OCI-LY1 (cell line): ENCODE measurements at regions not wholly inside any gene's neighbourhood (a gene's known extent, or its start where the extent isn't known, plus 50 kb on each side); places are given as distances from the start of the nearest gene placed in this dataset.

Source experiments
- H2AFZ ChIP-seq: fragments of 200-600 bp; sonication (generic), shearing (Covaris generic); 2 replicates; pipeline ENCODE4 v1.6.0; 2014; ENCODE audit warnings: antibody characterized with exemption, mild to moderate bottlenecking, low read length
- H3F3A ChIP-seq: fragments of 200-600 bp; sonication (generic), shearing (Covaris generic); 2 replicates; pipeline ENCODE4 v1.6.0; 2014; ENCODE audit warnings: mild to moderate bottlenecking, antibody characterized with exemption, low read length, moderate library complexity; ENCODE audit not compliant: insufficient read depth
- H3K27ac ChIP-seq: fragments of 200-600 bp; sonication (generic); 2 replicates; pipeline ENCODE4 v1.5.1; 2014; ENCODE audit warnings: low read length, mixed run types, mild to moderate bottlenecking, low read depth; ENCODE audit not compliant: poor library complexity, severe bottlenecking
- H3K27me3 ChIP-seq: fragments of 200-600 bp; sonication (generic); 2 replicates; pipeline ENCODE4 v1.6.0; 2014; ENCODE audit warnings: antibody characterized with exemption, mild to moderate bottlenecking, low read length, moderate library complexity; ENCODE audit not compliant: insufficient read depth
- H3K36me3 ChIP-seq: fragments of 200-600 bp; sonication (generic); 2 replicates; pipeline ENCODE4 v1.6.1; 2014; ENCODE audit warnings: mild to moderate bottlenecking, antibody characterized with exemption, low read length, moderate library complexity, mixed read lengths; ENCODE audit not compliant: insufficient read depth
- H3K4me1 ChIP-seq: fragments of 200-600 bp; sonication (generic); 2 replicates; pipeline ENCODE4 v1.5.1; 2014; ENCODE audit warnings: mild to moderate bottlenecking, low read length, moderate library complexity; ENCODE audit not compliant: insufficient read depth, severe bottlenecking
- H3K4me2 ChIP-seq: fragments of 200-600 bp; sonication (generic), shearing (Covaris generic); 2 replicates; pipeline ENCODE4 v1.6.1; 2014; ENCODE audit warnings: low read length
- H3K4me3 ChIP-seq: fragments of 200-600 bp; sonication (generic); 2 replicates; pipeline ENCODE4 v1.5.1; 2014; ENCODE audit warnings: low read length, low read depth, mild to moderate bottlenecking, mixed read lengths; ENCODE audit not compliant: poor library complexity, severe bottlenecking
- H3K79me2 ChIP-seq: fragments of 200-600 bp; shearing (Covaris generic); 2 replicates; pipeline ENCODE4 v1.6.1; 2016; ENCODE audit warnings: mixed run types, low read length, mixed read lengths; ENCODE audit not compliant: insufficient read depth
- H3K9ac ChIP-seq: fragments of 200-600 bp; sonication (generic), shearing (Covaris generic); 2 replicates; pipeline ENCODE4 v1.6.1; 2014; ENCODE audit warnings: mild to moderate bottlenecking, low read length, mixed read lengths
- H3K9me2 ChIP-seq: fragments of 200-600 bp; sonication (generic), shearing (Covaris generic); 2 replicates; pipeline ENCODE4 v1.6.1; 2014; ENCODE audit warnings: low read depth, mild to moderate bottlenecking, low read length, mixed read lengths
- H3K9me3 ChIP-seq: fragments of 200-600 bp; shearing (Covaris generic); 2 replicates; pipeline ENCODE4 v1.6.1; 2014; ENCODE audit warnings: low read length, mixed read lengths
- H4K20me1 ChIP-seq: fragments of 200-600 bp; sonication (generic), shearing (Covaris generic); 2 replicates; pipeline ENCODE4 v1.6.0; 2016; ENCODE audit warnings: mild to moderate bottlenecking, low read length; ENCODE audit not compliant: insufficient read depth
- EZH2 ChIP-seq: fragments of 200-600 bp; sonication (generic), shearing (Covaris generic); IDR thresholded peaks from 2 replicates; pipeline ENCODE4 v1.8.0; 2017; ENCODE audit warnings: borderline replicate concordance, mixed run types, mild to moderate bottlenecking, antibody characterized with exemption, low read length, moderate library complexity, mixed read lengths
- TF ChIP-seq, protein P1 (sequence below): fragments of 200-600 bp; sonication (generic), shearing (Covaris generic); IDR thresholded peaks from 2 replicates; pipeline ENCODE4 v1.5.1; 2017; ENCODE audit warnings: mild to moderate bottlenecking, antibody characterized with exemption, low read length, moderate library complexity, mixed read lengths

DNA sequence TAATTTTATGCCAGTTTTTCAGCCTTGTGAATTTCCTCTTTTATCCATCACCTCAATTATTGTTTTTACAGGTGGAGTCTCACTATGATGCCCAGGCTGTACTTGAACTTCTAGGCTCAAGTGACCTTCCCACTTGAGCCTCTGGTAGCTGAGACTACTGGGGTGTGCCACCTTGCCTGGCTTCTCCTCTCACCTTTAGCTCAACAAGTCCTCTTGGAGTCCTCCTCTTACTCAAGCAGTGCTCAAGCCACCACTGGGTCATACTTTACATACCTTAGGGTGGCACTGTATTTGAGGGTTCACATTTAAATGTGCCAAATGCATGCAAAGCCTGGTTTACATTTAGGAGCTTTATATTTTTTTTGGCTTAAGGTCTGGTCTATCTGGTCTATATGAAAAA, 350.1 kb upstream of the MCTP2 start:
- Histone ChIP-seq H3K36me3 (no peaks in the 10 kb centered on the region), H3K79me2 (no peaks in the 10 kb centered on the region), H3K4me1 (no peaks in the 10 kb centered on the region), H3F3A (no peaks in the 10 kb centered on the region), H3K4me2 (no peak overlapping the region), H2AFZ (no peak overlapping the region), H4K20me1 (no peaks in the 10 kb centered on the region), H3K9me2 (no peaks in the 10 kb centered on the region), H3K9me3 (no peaks in the 10 kb centered on the region), H3K9ac (no peak overlapping the region), H3K27ac (no peak overlapping the region), H3K27me3 (no peaks in the 10 kb centered on the region), H3K4me3 (no peak overlapping the region)
- TF ChIP-seq, protein P1, sequence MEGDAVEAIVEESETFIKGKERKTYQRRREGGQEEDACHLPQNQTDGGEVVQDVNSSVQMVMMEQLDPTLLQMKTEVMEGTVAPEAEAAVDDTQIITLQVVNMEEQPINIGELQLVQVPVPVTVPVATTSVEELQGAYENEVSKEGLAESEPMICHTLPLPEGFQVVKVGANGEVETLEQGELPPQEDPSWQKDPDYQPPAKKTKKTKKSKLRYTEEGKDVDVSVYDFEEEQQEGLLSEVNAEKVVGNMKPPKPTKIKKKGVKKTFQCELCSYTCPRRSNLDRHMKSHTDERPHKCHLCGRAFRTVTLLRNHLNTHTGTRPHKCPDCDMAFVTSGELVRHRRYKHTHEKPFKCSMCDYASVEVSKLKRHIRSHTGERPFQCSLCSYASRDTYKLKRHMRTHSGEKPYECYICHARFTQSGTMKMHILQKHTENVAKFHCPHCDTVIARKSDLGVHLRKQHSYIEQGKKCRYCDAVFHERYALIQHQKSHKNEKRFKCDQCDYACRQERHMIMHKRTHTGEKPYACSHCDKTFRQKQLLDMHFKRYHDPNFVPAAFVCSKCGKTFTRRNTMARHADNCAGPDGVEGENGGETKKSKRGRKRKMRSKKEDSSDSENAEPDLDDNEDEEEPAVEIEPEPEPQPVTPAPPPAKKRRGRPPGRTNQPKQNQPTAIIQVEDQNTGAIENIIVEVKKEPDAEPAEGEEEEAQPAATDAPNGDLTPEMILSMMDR = no peak
- TF ChIP-seq EZH2 = no peak

DNA sequence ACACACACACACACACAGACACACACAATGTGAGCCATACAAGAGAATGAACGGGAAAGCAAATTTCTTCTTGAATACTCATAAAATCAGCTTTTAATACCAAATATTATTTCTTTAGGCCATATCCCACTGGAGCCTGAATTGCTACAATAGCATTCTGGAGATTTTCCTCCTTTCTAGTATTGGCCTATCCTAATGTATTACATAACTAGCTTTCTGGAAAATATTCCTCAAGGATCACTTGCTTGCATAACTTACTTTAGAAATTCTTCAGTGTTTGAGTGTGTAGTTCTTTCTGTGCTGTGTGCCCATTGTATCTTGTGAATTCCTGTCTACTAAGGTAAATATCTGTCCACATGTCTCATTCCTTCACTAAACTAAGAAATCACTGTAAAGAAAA, 351.0 kb upstream of the MCTP2 start:
- TF ChIP-seq EZH2 = no peak
- TF ChIP-seq, protein P1 = no peak
- H2AFZ ChIP-seq = no peak overlapping the region
- no peak overlapping the region for H3K4me3 ChIP-seq
- no peaks in the 10 kb centered on the region for H3K36me3 ChIP-seq
- no peaks in the 10 kb centered on the region for H4K20me1 ChIP-seq
- no peaks in the 10 kb centered on the region for H3K4me1 ChIP-seq
- no peaks in the 10 kb centered on the region for H3K27me3 ChIP-seq
- H3K79me2 ChIP-seq = no peaks in the 10 kb centered on the region
- H3F3A ChIP-seq = no peaks in the 10 kb centered on the region
- no peaks in the 10 kb centered on the region for H3K9me3 ChIP-seq
- no peak overlapping the region for H3K9ac ChIP-seq
- no peak overlapping the region for H3K4me2 ChIP-seq
- no peak overlapping the region for H3K27ac ChIP-seq
- H3K9me2 ChIP-seq = no peaks in the 10 kb centered on the region

DNA sequence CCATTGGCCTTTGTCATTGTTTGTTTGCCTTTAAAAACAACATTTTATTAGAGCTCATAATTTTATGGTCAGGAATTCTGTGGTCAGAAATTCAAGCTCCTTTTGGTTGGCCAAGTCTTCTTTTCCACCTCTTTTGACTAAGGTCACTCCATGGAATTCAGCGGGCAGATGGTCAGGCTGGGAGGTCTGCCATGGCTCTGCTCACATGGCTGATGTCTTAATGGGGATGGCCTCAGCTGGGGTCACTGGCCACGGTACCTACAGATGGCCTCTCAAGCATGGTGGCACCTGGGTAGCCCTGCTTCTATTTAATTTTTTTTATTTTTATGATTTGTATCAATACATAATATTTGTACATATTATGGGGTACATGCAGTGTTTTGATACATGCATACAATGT, 360.8 kb upstream of the MCTP2 start:
- H3K4me1 ChIP-seq = no peaks in the 10 kb centered on the region
- no peaks in the 10 kb centered on the region for H3K27me3 ChIP-seq
- no peaks in the 10 kb centered on the region for H3K9me2 ChIP-seq
- no peak overlapping the region for H3K4me3 ChIP-seq
- no peaks in the 10 kb centered on the region for H3K9me3 ChIP-seq
- H4K20me1 ChIP-seq = no peaks in the 10 kb centered on the region
- H3K4me2 ChIP-seq = no peak overlapping the region
- H3K27ac ChIP-seq = no peak overlapping the region
- no peaks in the 10 kb centered on the region for H3F3A ChIP-seq
- H3K79me2 ChIP-seq = no peaks in the 10 kb centered on the region
- no peak overlapping the region for H3K9ac ChIP-seq
- TF ChIP-seq EZH2 = no peak
- TF ChIP-seq, protein P1 = no peak
- H2AFZ ChIP-seq = no peak overlapping the region
- no peaks in the 10 kb centered on the region for H3K36me3 ChIP-seq
